GM21723 (cell line): ENCODE measurements at regions not wholly inside any gene's neighbourhood (a gene's known extent, or its start where the extent isn't known, plus 50 kb on each side); places are given as distances from the start of the nearest gene placed in this dataset.
"Not testable (repeated sequence)": the region's sequence is repeated elsewhere in the genome, so short reads cannot be mapped to it uniquely, and the experiment has no call there.

Source experiments
- ATAC-seq: cut with Tn5 transposase; IDR thresholded peaks from one replicate; pipeline ENCODE4 v1.9.1; 2021; ENCODE audit warnings: mild to moderate bottlenecking, moderate library complexity; ENCODE audit not compliant: unreplicated experiment

- ATAC-seq = no peak
These were observed 151.5 kb upstream of the STMND1 start for GRCh38 chr6:16950302-16950701.

GRCh38 chr6:16949716-16950115 lies 152.1 kb upstream of the STMND1 start:
- ATAC-seq = no peak

GRCh38 chr6:16948396-16948795 lies 153.5 kb upstream of the STMND1 start:
- no peak for ATAC-seq

GRCh38 chr6:16947375-16948015 lies 154.4 kb upstream of the STMND1 start:
- no peak for ATAC-seq

GRCh38 chr6:16944596-16944995 lies 157.3 kb upstream of the STMND1 start:
- no peak for ATAC-seq

- no peak for ATAC-seq
These were observed 162.0 kb upstream of the STMND1 start for GRCh38 chr6:16939839-16940238.

- no peak for ATAC-seq
These were observed 162.5 kb upstream of the STMND1 start for GRCh38 chr6:16939351-16939750.

- ATAC-seq = no peak
These were observed 165.0 kb upstream of the STMND1 start for GRCh38 chr6:16936893-16937292.

- no peak for ATAC-seq
These were observed 167.9 kb upstream of the STMND1 start for GRCh38 chr6:16933961-16934360.

GRCh38 chr6:16933532-16933931 lies 168.3 kb upstream of the STMND1 start:
- no peak for ATAC-seq

- no peak for ATAC-seq
These were observed 168.9 kb upstream of the STMND1 start for GRCh38 chr6:16932920-16933319.

- not testable (repeated sequence) for ATAC-seq
These were observed 169.8 kb upstream of the ATXN1 start for GRCh38 chr6:16931079-16931478.

GRCh38 chr6:16930432-16930831 lies 169.2 kb upstream of the ATXN1 start:
- no peak for ATAC-seq

- no peak for ATAC-seq
These were observed 168.5 kb upstream of the ATXN1 start for GRCh38 chr6:16929809-16930208.

- ATAC-seq = no peak
These were observed 167.1 kb upstream of the ATXN1 start for GRCh38 chr6:16928387-16928786.

- no peak for ATAC-seq
These were observed 165.9 kb upstream of the ATXN1 start for GRCh38 chr6:16927205-16927604.

GRCh38 chr6:16925461-16925860 lies 164.2 kb upstream of the ATXN1 start:
- no peak for ATAC-seq

- no peak for ATAC-seq
These were observed 161.0 kb upstream of the ATXN1 start for GRCh38 chr6:16922282-16922681.

- ATAC-seq = no peak
These were observed 160.3 kb upstream of the ATXN1 start for GRCh38 chr6:16921399-16922110.

GRCh38 chr6:16918586-16918985 lies 157.3 kb upstream of the ATXN1 start:
- ATAC-seq = no peak

- ATAC-seq = no peak
These were observed 152.9 kb upstream of the ATXN1 start for GRCh38 chr6:16914184-16914583.

GRCh38 chr6:16912756-16913155 lies 151.5 kb upstream of the ATXN1 start:
- ATAC-seq = no peak

- ATAC-seq = no peak
These were observed 149.8 kb upstream of the ATXN1 start for GRCh38 chr6:16911088-16911487.
